ENCODE measurements at regions not wholly inside any gene's neighbourhood (a gene's known extent, or its start where the extent isn't known, plus 50 kb on each side); places are given as distances from the start of the nearest gene placed in this dataset.

DNA sequence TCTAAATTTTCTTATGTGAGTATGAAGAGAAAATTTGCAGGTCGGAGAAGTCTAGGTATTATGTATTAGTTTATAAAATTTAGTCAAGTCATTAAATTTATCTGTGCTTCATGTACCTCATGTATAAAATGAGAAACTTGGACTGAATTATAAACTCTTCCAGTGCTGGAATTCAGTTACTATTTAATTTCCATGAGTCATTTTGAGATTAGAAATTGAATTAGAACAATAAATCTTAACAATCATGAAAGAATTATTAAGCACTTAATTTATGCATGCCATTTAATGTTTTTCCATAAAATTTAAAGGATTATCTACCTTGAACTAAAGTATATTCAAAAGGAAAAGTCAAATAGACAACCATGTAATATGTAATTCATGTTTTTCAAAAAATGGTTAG lies 195.8 kb downstream of the MAD2L1 start:
- ChIA-PET POLR2A (no interaction called here), CTCF (no interaction called here)
- Histone ChIP-seq H3K9ac (replicated peaks; ENCODE audit: extremely low read depth, insufficient read depth, low read length) (no peak overlapping the region), H3K4me3 (replicated peaks in 1 of 3; ENCODE audit: insufficient read depth in 1 of 3, low read depth in 1 of 3, low read length in 3 of 3) (no peak overlapping the region), H3K9me3 (replicated peaks; ENCODE audit: control insufficient read depth, insufficient read depth, low read length) (no peaks in the 10 kb centered on the region), H3K4me1 (ENCODE audit: control insufficient read depth, extremely low read depth, insufficient read depth, low read length) (no peaks in the 10 kb centered on the region), H3K36me3 (ENCODE audit: control insufficient read depth in 2 of 2, extremely low read depth in 1 of 2, insufficient read depth in 2 of 2, low read length in 2 of 2) (no peaks in the 10 kb centered on the region), H3K27me3 (ENCODE audit: control insufficient read depth in 2 of 2, insufficient read depth in 2 of 2, low read length in 2 of 2) (no peaks in the 10 kb centered on the region), H3K9me1 (replicated peaks; ENCODE audit: control insufficient read depth, extremely low read depth, insufficient read depth, low read length) (no peaks in the 10 kb centered on the region), H3K4me2 (ENCODE audit: insufficient read depth, low read length) (no peak overlapping the region), H2AFZ (ENCODE audit: low read depth, low read length) (no peak overlapping the region), H3K27ac (ENCODE audit: insufficient read depth, low read depth, low read length) (no peak overlapping the region), H4K20me1 (replicated peaks; ENCODE audit: control insufficient read depth, extremely low read depth, insufficient read depth, low read length) (no peaks in the 10 kb centered on the region), H3K79me2 (ENCODE audit: control insufficient read depth, insufficient read depth, low read length) (no peaks in the 10 kb centered on the region)
- DNase-seq (ENCODE audit: low read depth, low spot score) = no peak
- FAIRE-seq = no peak
- intact Hi-C loops (cut with micrococcal nuclease) = no loop called here
- TF ChIP-seq FOS (IDR thresholded peaks at IDR 0.05; ENCODE audit: borderline replicate concordance, insufficient read depth, low read length) (no peak), GATA2 (IDR thresholded peaks at IDR 0.05; ENCODE audit: insufficient read depth, insufficient read length, low read depth, low read length) (no peak), POLR2AphosphoS5 (IDR thresholded peaks at IDR 0.05; ENCODE audit: insufficient read depth, low read depth, low read length) (no peak), POLR2A (IDR thresholded peaks at IDR 0.05; ENCODE audit: low read depth, low read length) (no peak), EZH2 (IDR thresholded peaks at IDR 0.05; ENCODE audit: borderline replicate concordance, low read depth, low read length, severe bottlenecking) (no peak), JUN (IDR thresholded peaks at IDR 0.05; ENCODE audit: borderline replicate concordance, insufficient read depth, insufficient read length, low read depth) (no peak), MYC (IDR thresholded peaks at IDR 0.05; ENCODE audit: low read depth, low read length) (no peak)
- TF ChIP-seq, protein P1, sequence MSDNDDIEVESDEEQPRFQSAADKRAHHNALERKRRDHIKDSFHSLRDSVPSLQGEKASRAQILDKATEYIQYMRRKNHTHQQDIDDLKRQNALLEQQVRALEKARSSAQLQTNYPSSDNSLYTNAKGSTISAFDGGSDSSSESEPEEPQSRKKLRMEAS (IDR thresholded peaks at IDR 0.05; ENCODE audit: insufficient read depth, insufficient read length) = no peak
- TF ChIP-seq, protein P2, sequence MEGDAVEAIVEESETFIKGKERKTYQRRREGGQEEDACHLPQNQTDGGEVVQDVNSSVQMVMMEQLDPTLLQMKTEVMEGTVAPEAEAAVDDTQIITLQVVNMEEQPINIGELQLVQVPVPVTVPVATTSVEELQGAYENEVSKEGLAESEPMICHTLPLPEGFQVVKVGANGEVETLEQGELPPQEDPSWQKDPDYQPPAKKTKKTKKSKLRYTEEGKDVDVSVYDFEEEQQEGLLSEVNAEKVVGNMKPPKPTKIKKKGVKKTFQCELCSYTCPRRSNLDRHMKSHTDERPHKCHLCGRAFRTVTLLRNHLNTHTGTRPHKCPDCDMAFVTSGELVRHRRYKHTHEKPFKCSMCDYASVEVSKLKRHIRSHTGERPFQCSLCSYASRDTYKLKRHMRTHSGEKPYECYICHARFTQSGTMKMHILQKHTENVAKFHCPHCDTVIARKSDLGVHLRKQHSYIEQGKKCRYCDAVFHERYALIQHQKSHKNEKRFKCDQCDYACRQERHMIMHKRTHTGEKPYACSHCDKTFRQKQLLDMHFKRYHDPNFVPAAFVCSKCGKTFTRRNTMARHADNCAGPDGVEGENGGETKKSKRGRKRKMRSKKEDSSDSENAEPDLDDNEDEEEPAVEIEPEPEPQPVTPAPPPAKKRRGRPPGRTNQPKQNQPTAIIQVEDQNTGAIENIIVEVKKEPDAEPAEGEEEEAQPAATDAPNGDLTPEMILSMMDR (IDR thresholded peaks at IDR 0.05; ENCODE audit: extremely low read depth in 1 of 2, insufficient read depth in 1 of 2, low read depth in 1 of 2, low read length in 2 of 2) = no peak
- no TSS peak for BruUV-seq (replicated peaks)
- dilution Hi-C loops (cut with MboI; ENCODE audit: extremely low pct_ligation_motif_present, low sequenced_read_pairs) = no loop called here
